Adrenal gland (tissue), 5 donors: ENCODE measurements at regions not wholly inside any gene's neighbourhood (a gene's known extent, or its start where the extent isn't known, plus 50 kb on each side); places are given as distances from the start of the nearest gene placed in this dataset.

Experiments used
- CTCF ChIP-seq, 6 experiments: fragments of 450-650 bp in 4 of 6; fragments of 200-600 bp in 2 of 6; sonication (generic) in 1 of 6; IDR thresholded peaks; 1 replicate in 5 of 6; 2 replicates in 1 of 6; pipeline versions ENCODE4 v1.5.1 to v1.8.0; 2016 to 2021; ENCODE audit warnings: antibody characterized with exemption in 6 of 6, mild to moderate bottlenecking in 2 of 6, moderate library complexity in 1 of 6
- POLR2A ChIP-seq, 2 donors: fragments of 450-650 bp; IDR thresholded peaks; one replicate each; pipeline ENCODE4 v1.6.1; 2017; ENCODE audit warnings: antibody characterized with exemption in 2 of 2, mild to moderate bottlenecking in 2 of 2, moderate library complexity in 1 of 2
- donor health status: DM: no; HTN: no; CAD: no.

DNA sequence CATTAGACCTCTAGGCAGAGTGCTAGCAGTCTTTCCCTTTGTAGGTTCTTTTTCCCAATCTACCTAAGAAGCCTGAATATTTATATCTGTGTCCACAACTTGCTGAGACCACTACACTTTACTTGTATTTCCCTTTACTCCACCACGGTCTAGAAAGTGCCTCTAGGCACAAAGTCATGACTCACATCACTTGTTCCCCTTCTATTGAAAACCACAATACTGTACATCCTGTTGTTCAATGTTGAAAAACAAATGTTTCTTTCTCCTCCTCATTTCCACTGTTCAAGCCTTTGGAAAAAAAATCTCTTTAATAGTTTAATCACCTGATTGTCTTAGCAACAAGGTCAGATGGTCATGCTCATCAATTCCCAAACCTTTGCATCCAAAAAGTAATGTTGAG lies 326.7 kb downstream of the GUCY2F start:
- no peak for TF ChIP-seq CTCF (IDR thresholded peaks at IDR 0.05)
- TF ChIP-seq POLR2A (IDR thresholded peaks at IDR 0.05) = no peak
